Suprapubic skin (tissue), 4 donors: ENCODE measurements at regions not wholly inside any gene's neighbourhood (a gene's known extent, or its start where the extent isn't known, plus 50 kb on each side); places are given as distances from the start of the nearest gene placed in this dataset.

Experiments
- POLR2A ChIP-seq, 2 donors: fragments of 450-650 bp; IDR thresholded peaks; one replicate each; pipeline ENCODE4 v1.6.1; 2017; ENCODE audit warnings: antibody characterized with exemption in 2 of 2, mild to moderate bottlenecking in 2 of 2, moderate library complexity in 2 of 2
- POLR2AphosphoS5 ChIP-seq, 3 donors: sonication (generic); formaldehyde crosslinking; IDR thresholded peaks; one replicate each; pipeline ENCODE4 v1.6.1; 2017; ENCODE audit warnings: antibody characterized with exemption in 3 of 3
- TF ChIP-seq, protein P1 (sequence below), 2 donors: fragments of 200-600 bp in 1 of 2; fragments of 450-650 bp in 1 of 2; sonication (generic) in 1 of 2; IDR thresholded peaks; one replicate each; pipeline ENCODE4 v1.5.1; 2016 to 2019; ENCODE audit warnings: antibody characterized with exemption in 2 of 2, mild to moderate bottlenecking in 1 of 2, moderate library complexity in 1 of 2

DNA sequence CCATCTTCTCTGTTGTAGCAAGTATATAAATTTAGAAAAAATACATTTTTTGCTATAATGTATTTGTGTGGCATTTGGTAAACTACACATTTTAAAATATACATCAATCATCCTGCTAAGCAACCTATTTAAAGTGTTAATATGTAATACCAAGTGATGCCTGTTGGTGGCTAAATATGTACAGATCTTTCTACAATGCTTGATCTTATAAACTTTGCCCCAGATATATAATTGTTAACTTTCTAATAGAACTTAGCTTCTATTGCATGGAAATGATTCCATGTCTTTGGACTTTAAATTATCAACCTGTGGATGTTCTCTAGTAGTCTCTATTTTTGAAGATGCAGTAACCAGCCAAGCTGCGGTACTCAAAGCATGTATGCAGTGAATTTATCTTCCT, 1260.4 kb upstream of the RAG2 start:
- TF ChIP-seq POLR2A (IDR thresholded peaks at IDR 0.05), result no peak
- TF ChIP-seq, protein P1, sequence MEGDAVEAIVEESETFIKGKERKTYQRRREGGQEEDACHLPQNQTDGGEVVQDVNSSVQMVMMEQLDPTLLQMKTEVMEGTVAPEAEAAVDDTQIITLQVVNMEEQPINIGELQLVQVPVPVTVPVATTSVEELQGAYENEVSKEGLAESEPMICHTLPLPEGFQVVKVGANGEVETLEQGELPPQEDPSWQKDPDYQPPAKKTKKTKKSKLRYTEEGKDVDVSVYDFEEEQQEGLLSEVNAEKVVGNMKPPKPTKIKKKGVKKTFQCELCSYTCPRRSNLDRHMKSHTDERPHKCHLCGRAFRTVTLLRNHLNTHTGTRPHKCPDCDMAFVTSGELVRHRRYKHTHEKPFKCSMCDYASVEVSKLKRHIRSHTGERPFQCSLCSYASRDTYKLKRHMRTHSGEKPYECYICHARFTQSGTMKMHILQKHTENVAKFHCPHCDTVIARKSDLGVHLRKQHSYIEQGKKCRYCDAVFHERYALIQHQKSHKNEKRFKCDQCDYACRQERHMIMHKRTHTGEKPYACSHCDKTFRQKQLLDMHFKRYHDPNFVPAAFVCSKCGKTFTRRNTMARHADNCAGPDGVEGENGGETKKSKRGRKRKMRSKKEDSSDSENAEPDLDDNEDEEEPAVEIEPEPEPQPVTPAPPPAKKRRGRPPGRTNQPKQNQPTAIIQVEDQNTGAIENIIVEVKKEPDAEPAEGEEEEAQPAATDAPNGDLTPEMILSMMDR (IDR thresholded peaks at IDR 0.05), result no peak
- no peak for TF ChIP-seq POLR2AphosphoS5 (IDR thresholded peaks at IDR 0.05)
